H1 (cell line): ENCODE measurements at regions not wholly inside any gene's neighbourhood (a gene's known extent, or its start where the extent isn't known, plus 50 kb on each side); places are given as distances from the start of the nearest gene placed in this dataset.
A peak's percentile ranks its signal among the peaks of the same experiment; 100 is the strongest.

Source experiments
- CTCF ChIA-PET: fragments of 300-600 bp; sonication (Branson Sonifier 250); formaldehyde crosslinking; loops from one replicate; lab custom pipeline; 2021; ENCODE audit not compliant: partially characterized antibody; lab: Charles Lee
- POLR2A ChIA-PET: fragments of 300-600 bp; sonication (Branson Sonifier 250); formaldehyde crosslinking; loops from one replicate; lab custom pipeline; 2021; ENCODE audit warnings: inconsistent platforms; ENCODE audit not compliant: partially characterized antibody; lab: Charles Lee
- DNase-seq, 2 experiments: peaks; one replicate each; pipeline versions ENCODE4 v3.0.0 to v3.0.0-alpha.2; 2010 to 2022; ENCODE audit warnings: low spot score in 2 of 2, low read depth in 1 of 2, mixed read lengths in 1 of 2
- FAIRE-seq: peaks from 2 replicates; lab custom pipeline; 2011; peaks lifted over from hg19 to GRCh38; lab: Jason Lieb, UNC
- H2AFZ ChIP-seq: 2 replicates; pipeline ENCODE4 v1.8.1; 2012; ENCODE audit warnings: low read length, inconsistent platforms
- H2AK5ac ChIP-seq: 2 replicates; pipeline ENCODE4 v1.6.1; 2013; ENCODE audit warnings: low read depth, low read length
- H2BK120ac ChIP-seq: replicated peaks from 2 replicates; pipeline ENCODE3; 2013; ENCODE audit warnings: low read depth, low read length, inconsistent platforms
- H2BK12ac ChIP-seq: 2 replicates; pipeline ENCODE4 v1.6.1; 2013; ENCODE audit warnings: low read depth, low read length
- H2BK15ac ChIP-seq: 2 replicates; pipeline ENCODE4 v1.6.1; 2013; ENCODE audit warnings: low read length
- H2BK20ac ChIP-seq: 2 replicates; pipeline ENCODE4 v1.6.1; 2013; ENCODE audit warnings: low read length
- H2BK5ac ChIP-seq: 2 replicates; pipeline ENCODE4 v1.6.1; 2013; ENCODE audit warnings: low read depth, low read length
- H3K14ac ChIP-seq: 2 replicates; pipeline ENCODE4 v1.6.1; 2013; ENCODE audit warnings: inconsistent platforms; ENCODE audit not compliant: insufficient read length
- H3K18ac ChIP-seq: 2 replicates; pipeline ENCODE4 v1.6.1; 2013; ENCODE audit warnings: low read length; ENCODE audit errors: extremely low read depth
- H3K23ac ChIP-seq: 2 replicates; pipeline ENCODE4 v1.6.1; 2013; ENCODE audit warnings: inconsistent platforms; ENCODE audit not compliant: insufficient read length
- H3K23me2 ChIP-seq: 2 replicates; pipeline ENCODE4 v1.6.1; 2013; ENCODE audit warnings: low read depth, low read length
- H3K27ac ChIP-seq: 2 replicates; pipeline ENCODE4 v1.6.1; 2011; ENCODE audit warnings: low read depth, low read length, inconsistent platforms
- H3K27me3 ChIP-seq, 4 experiments: replicated peaks in 1 of 4; 1 replicate in 1 of 4; 2 replicates in 3 of 4; pipeline versions ENCODE4 v1.6.1 to v1.8.1; 2011 to 2013; ENCODE audit warnings: low read length in 3 of 4, mild to moderate bottlenecking in 3 of 4, inconsistent platforms in 2 of 4, mixed read lengths in 2 of 4, moderate library complexity in 1 of 4; ENCODE audit not compliant: control insufficient read depth in 3 of 4, insufficient read depth in 3 of 4; ENCODE audit errors: extremely low read depth in 1 of 4
- H3K36me3 ChIP-seq, 4 experiments: 2 replicates each; pipeline versions ENCODE4 v1.6.1 to v1.8.1; 2011 to 2013; ENCODE audit warnings: mild to moderate bottlenecking in 4 of 4, low read length in 3 of 4, moderate library complexity in 2 of 4, control low read depth in 1 of 4, inconsistent platforms in 1 of 4; ENCODE audit not compliant: insufficient read depth in 4 of 4, control insufficient read depth in 2 of 4
- H3K4ac ChIP-seq: replicated peaks from 2 replicates; pipeline ENCODE3; 2013; ENCODE audit warnings: low read length, low read depth, mixed read lengths, inconsistent platforms; ENCODE audit not compliant: insufficient read length
- H3K4me1 ChIP-seq, 4 experiments: replicated peaks in 1 of 4; 1 replicate in 1 of 4; 2 replicates in 3 of 4; pipeline versions ENCODE4 v1.6.1 to v1.8.1; 2011 to 2013; ENCODE audit warnings: low read length in 3 of 4, inconsistent platforms in 2 of 4, mixed read lengths in 1 of 4; ENCODE audit not compliant: insufficient read depth in 4 of 4, control insufficient read depth in 3 of 4
- H3K4me2 ChIP-seq, 2 experiments: 2 replicates each; pipeline versions ENCODE4 v1.6.1 to v1.8.1; 2011 to 2013; ENCODE audit warnings: low read depth in 2 of 2, low read length in 2 of 2, control low read depth in 1 of 2, inconsistent platforms in 1 of 2, mild to moderate bottlenecking in 1 of 2; ENCODE audit not compliant: insufficient read depth in 1 of 2
- H3K4me3 ChIP-seq, 4 experiments: fragments of 200-600, 300-600 bp in 1 of 4; sonication (generic), shearing (Covaris generic), sonication (Bioruptor Twin) in 1 of 4; 2 replicates each; pipeline versions ENCODE4 v1.5.1 to v1.8.1; 2011 to 2016; ENCODE audit warnings: low read length in 4 of 4, low read depth in 3 of 4, control low read depth in 2 of 4, inconsistent platforms in 2 of 4, mild to moderate bottlenecking in 2 of 4, mixed read lengths in 1 of 4, moderate library complexity in 1 of 4; ENCODE audit not compliant: insufficient read depth in 2 of 4; ENCODE audit errors: extremely low read depth in 1 of 4
- H3K56ac ChIP-seq: replicated peaks from 2 replicates; pipeline ENCODE3; 2013; ENCODE audit warnings: low read depth, mild to moderate bottlenecking, mixed read lengths, low read length, inconsistent platforms; ENCODE audit not compliant: insufficient read length
- H3K79me1 ChIP-seq: 2 replicates; pipeline ENCODE4 v1.6.1; 2013; ENCODE audit warnings: low read depth, low read length, control low read depth
- H3K79me2 ChIP-seq, 2 experiments: 2 replicates each; pipeline versions ENCODE4 v1.6.1 to v1.8.1; 2012 to 2013; ENCODE audit warnings: low read length in 2 of 2, mild to moderate bottlenecking in 2 of 2, inconsistent platforms in 1 of 2; ENCODE audit not compliant: insufficient read depth in 2 of 2, control insufficient read depth in 1 of 2
- H3K9ac ChIP-seq, 4 experiments: replicated peaks in 1 of 4; 1 replicate in 1 of 4; 2 replicates in 3 of 4; pipeline versions ENCODE4 v1.6.1 to v1.8.1; 2011 to 2013; ENCODE audit warnings: low read depth in 3 of 4, low read length in 3 of 4, control low read depth in 2 of 4, mild to moderate bottlenecking in 2 of 4, moderate library complexity in 2 of 4, inconsistent platforms in 1 of 4; ENCODE audit errors: extremely low read depth in 1 of 4
- H3K9me3 ChIP-seq, 2 experiments: 2 replicates each; pipeline versions ENCODE4 v1.6.1 to v1.8.1; 2012 to 2013; ENCODE audit warnings: mild to moderate bottlenecking in 2 of 2, moderate library complexity in 2 of 2, control low read depth in 1 of 2, inconsistent platforms in 1 of 2, low read depth in 1 of 2, low read length in 1 of 2, mixed read lengths in 1 of 2; ENCODE audit not compliant: insufficient read depth in 2 of 2
- H4K20me1 ChIP-seq, 2 experiments: replicated peaks in 1 of 2; 2 replicates each; pipeline versions ENCODE3 to v1.8.1; 2011 to 2013; ENCODE audit warnings: inconsistent platforms in 2 of 2, low read length in 2 of 2, mild to moderate bottlenecking in 1 of 2; ENCODE audit not compliant: insufficient read depth in 2 of 2, control insufficient read depth in 1 of 2
- H4K5ac ChIP-seq: 2 replicates; pipeline ENCODE4 v1.6.1; 2013; ENCODE audit warnings: low read length, low read depth, mixed read lengths, inconsistent platforms; ENCODE audit not compliant: insufficient read length
- H4K8ac ChIP-seq: 2 replicates; pipeline ENCODE4 v1.8.0; 2013; ENCODE audit warnings: mild to moderate bottlenecking, moderate library complexity, low read length, inconsistent platforms; ENCODE audit not compliant: insufficient read depth; ENCODE audit errors: extremely low read depth
- H4K91ac ChIP-seq: replicated peaks from 2 replicates; pipeline ENCODE3; 2013; ENCODE audit warnings: low read length, mixed read lengths, inconsistent platforms; ENCODE audit not compliant: insufficient read length
- SP1 ChIP-seq: IDR thresholded peaks from 2 replicates; pipeline ENCODE4 v1.6.1; 2011; ENCODE audit warnings: low read depth, low read length
- SRF ChIP-seq: IDR thresholded peaks from 2 replicates; pipeline ENCODE4 v1.6.1; 2011; ENCODE audit warnings: mild to moderate bottlenecking, low read depth, low read length, moderate library complexity
- USF2 ChIP-seq: IDR thresholded peaks from 2 replicates; pipeline ENCODE4 v1.6.1; 2011; ENCODE audit warnings: low read length, improper control_type of control experiment
- WGBS, 2 experiments: shearing (Covaris generic) in 1 of 2; methylation state at CpG; one replicate each; pipeline versions ENCODE4 v1.1.6 to v1.1.7; 2013 to 2015; ENCODE audit warnings: low lambda C conversion rate in 2 of 2, mixed read lengths in 2 of 2, inconsistent platforms in 1 of 2, low coverage in 1 of 2, missing lambda C conversion rate in 1 of 2; ENCODE audit not compliant: insufficient replicate concordance in 2 of 2, insufficient coverage in 1 of 2, insufficient read length in 1 of 2; ENCODE audit errors: extremely low coverage in 1 of 2, missing lambda C conversion rate in 1 of 2; 5-methylcytosine and 5-hydroxymethylcytosine counted together

- FAIRE-seq (no peak), DNase-seq (no peak)
- no peaks in the 10 kb centered on the region for H3K79me1 ChIP-seq
- H3K23me2 ChIP-seq: no peaks in the 10 kb centered on the region
- H3K79me2 ChIP-seq: no peaks in the 10 kb centered on the region
- no peak overlapping the region for H3K4ac ChIP-seq
- H3K27ac ChIP-seq: no peak overlapping the region
- no peak overlapping the region for H2BK5ac ChIP-seq
- H3K9me3 ChIP-seq: no peaks in the 10 kb centered on the region
- H3K27me3 ChIP-seq: no peaks in the 10 kb centered on the region
- H4K5ac ChIP-seq: no peak overlapping the region
- H3K56ac ChIP-seq: no peak overlapping the region
- WGBS, 2 experiments: 89% methylated on average over 4 of the region's 4 CpGs; no CpG with 5 or more reads in 1 of the 2 experiments
- no peak overlapping the region for H2BK20ac ChIP-seq
- H3K9ac ChIP-seq: no peak overlapping the region
- no peak overlapping the region for H2BK12ac ChIP-seq
- no peaks in the 10 kb centered on the region for H3K36me3 ChIP-seq
- POLR2A ChIA-PET: interaction anchor here (1.2 kb wide), 1 partner anchor 34 kb away, joined by 3 read pairs; no protein-coding TSS in a partner anchor
- H3K4me3 ChIP-seq: no peak overlapping the region
- no peak overlapping the region for H2BK120ac ChIP-seq
- H3K23ac ChIP-seq: no peak overlapping the region
- H3K18ac ChIP-seq: no peak overlapping the region
- H4K8ac ChIP-seq: no peak overlapping the region
- no peak overlapping the region for H2BK15ac ChIP-seq
- H4K20me1 ChIP-seq: no peaks in the 10 kb centered on the region
- H3K4me2 ChIP-seq: no peak overlapping the region
- no peak overlapping the region for H3K14ac ChIP-seq
- 0 out of 2 replicates have a peak, but pooled peaks have one; percentile 13 for TF ChIP-seq USF2
- TF ChIP-seq SRF: no peak
- TF ChIP-seq SP1: no peak
- H3K4me1 ChIP-seq: no peaks in the 10 kb centered on the region
- no peak overlapping the region for H4K91ac ChIP-seq
- no peak overlapping the region for H2AFZ ChIP-seq
- no peak overlapping the region for H2AK5ac ChIP-seq
- CTCF ChIA-PET: no interaction called here
These were observed 120.5 kb downstream of the UBE2U start for GRCh38 chr1:64323882-64324281.
